ENCODE measurements at regions not wholly inside any gene's neighbourhood (a gene's known extent, or its start where the extent isn't known, plus 50 kb on each side); places are given as distances from the start of the nearest gene placed in this dataset.

GRCh38 chr6:165723326-165723725 is 60.3 kb upstream of the PDE10A start:
- DNase-seq (ENCODE audit: low read depth, low spot score), result no peak

GRCh38 chr6:165722022-165722421 is 59.0 kb upstream of the PDE10A start:
- no peak for DNase-seq (ENCODE audit: low read depth, low spot score)

- DNase-seq (ENCODE audit: low read depth, low spot score), result no peak
Observed at GRCh38 chr6:165721356-165721755, 58.3 kb upstream of the PDE10A start.

GRCh38 chr6:165718491-165718891 is 55.5 kb upstream of the PDE10A start:
- DNase-seq (ENCODE audit: low read depth, low spot score), result no peak

- no peak for DNase-seq (ENCODE audit: low read depth, low spot score)
Observed at GRCh38 chr6:165717732-165718465, 54.9 kb upstream of the PDE10A start.

GRCh38 chr6:165716886-165717285 is 53.8 kb upstream of the PDE10A start:
- DNase-seq (ENCODE audit: low read depth, low spot score), result no peak

- no peak for DNase-seq (ENCODE audit: low read depth, low spot score)
Observed at GRCh38 chr6:165715428-165715827, 52.4 kb upstream of the PDE10A start.

GRCh38 chr6:165714907-165715306 is 51.9 kb upstream of the PDE10A start:
- no peak for DNase-seq (ENCODE audit: low read depth, low spot score)

GRCh38 chr6:165713845-165714466 is 50.9 kb upstream of the PDE10A start:
- no peak for DNase-seq (ENCODE audit: low read depth, low spot score)

Measured in smooth muscle cell of the brain vasculature (primary cell).